MM.1S (cell line): ENCODE measurements at regions not wholly inside any gene's neighbourhood (a gene's known extent, or its start where the extent isn't known, plus 50 kb on each side); places are given as distances from the start of the nearest gene placed in this dataset.

Experiments used
- EZH2 ChIP-seq: fragments of 300-600 bp; sonication (generic); optimal IDR thresholded peaks from 2 replicates; pipeline ENCODE3; 2017; ENCODE audit warnings: low read depth, mild to moderate bottlenecking, antibody characterized with exemption, low read length, mixed read lengths
- EZH2phosphoT487 ChIP-seq: fragments of 300-600 bp; sonication (generic); IDR thresholded peaks from 2 replicates; pipeline ENCODE4 v1.6.1; 2018; ENCODE audit warnings: antibody characterized with exemption, low read length
- TF ChIP-seq, protein P1 (sequence below): fragments of 300-600 bp; sonication (generic); IDR thresholded peaks from 2 replicates; pipeline ENCODE4 v1.5.1; 2016; ENCODE audit warnings: antibody characterized with exemption, low read length, mixed read lengths

DNA sequence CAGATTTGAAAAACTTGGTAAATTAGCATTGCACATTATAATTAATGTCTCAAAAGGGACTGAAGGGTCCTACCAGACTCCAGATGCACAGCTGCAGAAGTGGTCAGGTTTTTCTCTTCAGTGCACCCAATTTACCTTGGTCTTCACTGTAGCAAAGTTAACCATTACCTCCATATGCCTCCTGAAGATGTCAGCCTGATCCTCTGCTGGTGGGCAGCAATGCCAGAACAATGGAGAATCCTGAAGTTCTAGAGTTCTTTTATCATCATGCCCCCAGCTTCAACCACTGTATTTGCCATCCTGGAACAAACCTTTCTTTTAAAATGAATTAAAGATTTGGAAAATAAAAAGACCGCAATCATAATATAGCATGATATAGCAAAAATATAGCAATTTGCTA is 1774.8 kb upstream of the CELF4 start:
- TF ChIP-seq, protein P1, sequence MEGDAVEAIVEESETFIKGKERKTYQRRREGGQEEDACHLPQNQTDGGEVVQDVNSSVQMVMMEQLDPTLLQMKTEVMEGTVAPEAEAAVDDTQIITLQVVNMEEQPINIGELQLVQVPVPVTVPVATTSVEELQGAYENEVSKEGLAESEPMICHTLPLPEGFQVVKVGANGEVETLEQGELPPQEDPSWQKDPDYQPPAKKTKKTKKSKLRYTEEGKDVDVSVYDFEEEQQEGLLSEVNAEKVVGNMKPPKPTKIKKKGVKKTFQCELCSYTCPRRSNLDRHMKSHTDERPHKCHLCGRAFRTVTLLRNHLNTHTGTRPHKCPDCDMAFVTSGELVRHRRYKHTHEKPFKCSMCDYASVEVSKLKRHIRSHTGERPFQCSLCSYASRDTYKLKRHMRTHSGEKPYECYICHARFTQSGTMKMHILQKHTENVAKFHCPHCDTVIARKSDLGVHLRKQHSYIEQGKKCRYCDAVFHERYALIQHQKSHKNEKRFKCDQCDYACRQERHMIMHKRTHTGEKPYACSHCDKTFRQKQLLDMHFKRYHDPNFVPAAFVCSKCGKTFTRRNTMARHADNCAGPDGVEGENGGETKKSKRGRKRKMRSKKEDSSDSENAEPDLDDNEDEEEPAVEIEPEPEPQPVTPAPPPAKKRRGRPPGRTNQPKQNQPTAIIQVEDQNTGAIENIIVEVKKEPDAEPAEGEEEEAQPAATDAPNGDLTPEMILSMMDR = no peak
- TF ChIP-seq EZH2 (no peak), EZH2phosphoT487 (no peak)
